ENCODE measurements at regions not wholly inside any gene's neighbourhood (a gene's known extent, or its start where the extent isn't known, plus 50 kb on each side); places are given as distances from the start of the nearest gene placed in this dataset.
"Not testable (repeated sequence)": the region's sequence is repeated elsewhere in the genome, so short reads cannot be mapped to it uniquely, and the experiment has no call there.

- intact Hi-C loops (cut with DNase I): no loop called here
Observed at GRCh38 chr6:11413117-11413687, 124.3 kb upstream of the TMEM170B start.

GRCh38 chr6:11412616-11413015 lies 124.9 kb upstream of the TMEM170B start:
- intact Hi-C loops (cut with DNase I): no loop called here
- DNase-seq: no peak

More at GRCh38 chr6:11413117-11413687, 124.3 kb upstream of the TMEM170B start:
- DNase-seq: no peak

GRCh38 chr6:11412011-11412424 lies 125.5 kb upstream of the TMEM170B start:
- no peak for DNase-seq
- intact Hi-C loops (cut with DNase I): no loop called here

GRCh38 chr6:11411593-11411992 lies 126.0 kb upstream of the TMEM170B start:
- no peak for DNase-seq
- intact Hi-C loops (cut with DNase I): no loop called here

- no peak for DNase-seq
- intact Hi-C loops (cut with DNase I): no loop called here
Observed at GRCh38 chr6:11410539-11411307, 126.8 kb upstream of the TMEM170B start.

GRCh38 chr6:11409371-11409770 lies 128.2 kb upstream of the TMEM170B start:
- DNase-seq: no peak
- intact Hi-C loops (cut with DNase I): no loop called here

GRCh38 chr6:11407414-11407813 lies 130.1 kb upstream of the TMEM170B start:
- intact Hi-C loops (cut with DNase I): no loop called here
- DNase-seq: no peak

GRCh38 chr6:11404838-11405237 lies 132.7 kb upstream of the TMEM170B start:
- intact Hi-C loops (cut with DNase I): no loop called here
- DNase-seq: peak in 8 of 42 donors; percentile 3 to 28 (median 9)

- no peak for DNase-seq
- intact Hi-C loops (cut with DNase I): no loop called here
Observed at GRCh38 chr6:11404081-11404480, 133.5 kb upstream of the TMEM170B start.

GRCh38 chr6:11403035-11403601 lies 134.4 kb upstream of the TMEM170B start:
- no peak for DNase-seq
- intact Hi-C loops (cut with DNase I): no loop called here

- not testable (repeated sequence) for DNase-seq
Observed at GRCh38 chr6:11402581-11402980, 135.0 kb upstream of the TMEM170B start.

GRCh38 chr6:11401954-11402353 lies 135.6 kb upstream of the TMEM170B start:
- intact Hi-C loops (cut with DNase I): not testable (repeated sequence)

More at GRCh38 chr6:11402581-11402980, 135.0 kb upstream of the TMEM170B start:
- intact Hi-C loops (cut with DNase I): not testable (repeated sequence)

GRCh38 chr6:11398451-11399326 lies 138.9 kb upstream of the TMEM170B start:
- no peak for DNase-seq
- intact Hi-C loops (cut with DNase I): no loop called here

More at GRCh38 chr6:11401954-11402353, 135.6 kb upstream of the TMEM170B start:
- DNase-seq: not testable (repeated sequence)

- intact Hi-C loops (cut with DNase I): no loop called here
- DNase-seq: no peak
Observed at GRCh38 chr6:11397622-11398450, 139.7 kb upstream of the TMEM170B start.

GRCh38 chr6:11396860-11397259 lies 140.7 kb upstream of the TMEM170B start:
- intact Hi-C loops (cut with DNase I): no loop called here
- DNase-seq: no peak

GRCh38 chr6:11393713-11394627 lies 143.6 kb upstream of the TMEM170B start:
- intact Hi-C loops (cut with DNase I): no loop called here
- no peak for DNase-seq

- intact Hi-C loops (cut with DNase I): no loop called here
- DNase-seq: peak in 1 of 42 donors; percentile 12
Observed at GRCh38 chr6:11392778-11393507, 144.6 kb upstream of the TMEM170B start.

Measured in head of caudate nucleus (tissue), 42 donors.